Astrocyte (in vitro differentiated cells and primary cell): ENCODE measurements at regions not wholly inside any gene's neighbourhood (a gene's known extent, or its start where the extent isn't known, plus 50 kb on each side); places are given as distances from the start of the nearest gene placed in this dataset.
A peak's percentile ranks its signal among the peaks of the same experiment; 100 is the strongest.

Source experiments
- DNase-seq: peaks from one replicate; pipeline ENCODE4 v3.0.0-alpha.2; 2010; ENCODE audit warnings: low read depth
- FAIRE-seq: peaks from 2 replicates; lab custom pipeline; 2011; peaks lifted over from hg19 to GRCh38; lab: Jason Lieb, UNC
- H2AFZ ChIP-seq: 2 replicates; pipeline ENCODE4 v1.6.0; 2012; ENCODE audit warnings: low read depth, low read length, inconsistent platforms
- H3K27ac ChIP-seq: 2 replicates; pipeline ENCODE4 v1.5.1; 2011; ENCODE audit warnings: low read depth, low read length, inconsistent platforms
- H3K27me3 ChIP-seq: 2 replicates; pipeline ENCODE4 v1.6.0; 2011; ENCODE audit warnings: low read length, inconsistent platforms; ENCODE audit not compliant: insufficient read depth
- H3K36me3 ChIP-seq: 2 replicates; pipeline ENCODE4 v1.5.1; 2011; ENCODE audit warnings: low read length, inconsistent platforms; ENCODE audit not compliant: insufficient read depth
- H3K4me1 ChIP-seq: 2 replicates; pipeline ENCODE4 v1.5.1; 2011; ENCODE audit warnings: low read length, inconsistent platforms; ENCODE audit not compliant: insufficient read depth
- H3K4me2 ChIP-seq: 2 replicates; pipeline ENCODE4 v1.6.0; 2012; ENCODE audit warnings: low read length, inconsistent platforms
- H3K4me3 ChIP-seq: 2 replicates; pipeline ENCODE4 v1.5.1; 2011; ENCODE audit warnings: low read depth, mild to moderate bottlenecking, low read length, inconsistent platforms; ENCODE audit not compliant: insufficient read depth
- H3K79me2 ChIP-seq: 2 replicates; pipeline ENCODE4 v1.6.0; 2012; ENCODE audit warnings: mild to moderate bottlenecking, low read length, inconsistent platforms; ENCODE audit not compliant: insufficient read depth
- H3K9ac ChIP-seq: 2 replicates; pipeline ENCODE4 v1.6.0; 2012; ENCODE audit warnings: mild to moderate bottlenecking, low read length, inconsistent platforms
- H3K9me3 ChIP-seq: 2 replicates; pipeline ENCODE4 v1.5.1; 2012; ENCODE audit warnings: low read depth, mild to moderate bottlenecking, low read length, inconsistent platforms; ENCODE audit not compliant: insufficient read depth
- H4K20me1 ChIP-seq: 2 replicates; pipeline ENCODE4 v1.6.0; 2012; ENCODE audit warnings: low read length, inconsistent platforms; ENCODE audit not compliant: insufficient read depth
- H3K27ac Mint-ChIP-seq: one replicate; pipeline ENCODE4 v1.8.0; 2021; ENCODE audit warnings: mild to moderate bottlenecking, mixed read lengths; ENCODE audit not compliant: unreplicated experiment
- H3K27me3 Mint-ChIP-seq: one replicate; pipeline ENCODE4 v1.8.0; 2021; ENCODE audit warnings: low read depth, mixed read lengths; ENCODE audit not compliant: unreplicated experiment
- H3K36me3 Mint-ChIP-seq: one replicate; pipeline ENCODE4 v1.8.0; 2021; ENCODE audit warnings: low read depth, mixed read lengths; ENCODE audit not compliant: unreplicated experiment
- H3K4me1 Mint-ChIP-seq: one replicate; pipeline ENCODE4 v1.8.0; 2021; ENCODE audit warnings: low read depth, mixed read lengths; ENCODE audit not compliant: unreplicated experiment
- H3K4me3 Mint-ChIP-seq: one replicate; pipeline ENCODE4 v1.8.0; 2021; ENCODE audit warnings: mild to moderate bottlenecking, moderate library complexity, mixed read lengths; ENCODE audit not compliant: unreplicated experiment
- H3K9me3 Mint-ChIP-seq: one replicate; pipeline ENCODE4 v1.8.0; 2021; ENCODE audit warnings: mild to moderate bottlenecking, mixed read lengths; ENCODE audit not compliant: unreplicated experiment
- EZH2 ChIP-seq: IDR thresholded peaks from 2 replicates; pipeline ENCODE4 v1.6.1; 2012; ENCODE audit warnings: mild to moderate bottlenecking, low read length, inconsistent platforms; ENCODE audit not compliant: insufficient read depth
- TF ChIP-seq, protein P1 (sequence below): IDR thresholded peaks from 2 replicates; pipeline ENCODE4 v1.5.1; 2011; ENCODE audit warnings: low read depth, mild to moderate bottlenecking, inconsistent platforms, low read length, moderate library complexity; ENCODE audit not compliant: insufficient read depth

DNA sequence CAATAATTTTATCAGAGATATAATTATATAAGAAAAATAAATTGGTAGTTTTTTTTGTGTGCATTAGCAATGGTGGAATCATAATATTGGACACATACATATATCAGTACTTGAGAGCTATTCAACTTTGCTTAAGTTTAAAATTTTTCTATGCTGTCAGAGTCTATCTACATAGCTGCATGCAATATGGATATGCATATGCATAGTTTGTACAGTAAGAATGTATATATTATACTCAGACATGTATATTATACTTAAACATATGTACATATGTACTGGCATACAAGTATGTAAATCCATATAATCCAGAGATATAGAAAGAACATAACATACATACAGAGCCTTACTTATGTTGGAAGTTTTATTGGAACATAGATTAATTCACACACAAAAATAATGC lies 1043.2 kb downstream of the EFNB2 start:
- no peaks in the 10 kb centered on the region for H3K9me3 Mint-ChIP-seq
- Histone ChIP-seq H3K9me3 (no peaks in the 10 kb centered on the region), H3K36me3 (no peaks in the 10 kb centered on the region), H4K20me1 (no peaks in the 10 kb centered on the region), H2AFZ (no peak overlapping the region), H3K9ac (no peak overlapping the region), H3K27ac (no peak overlapping the region), H3K4me1 (no peaks in the 10 kb centered on the region), H3K27me3 (no peaks in the 10 kb centered on the region), H3K4me3 (no peak overlapping the region), H3K79me2 (no peaks in the 10 kb centered on the region), H3K4me2 (no peak overlapping the region)
- DNase-seq = no peak
- H3K4me1 Mint-ChIP-seq = peaks cover 3% of the 10 kb centered on the region
- H3K27me3 Mint-ChIP-seq = no peaks in the 10 kb centered on the region
- no peak for FAIRE-seq
- no peaks in the 10 kb centered on the region for H3K36me3 Mint-ChIP-seq
- TF ChIP-seq, protein P1, sequence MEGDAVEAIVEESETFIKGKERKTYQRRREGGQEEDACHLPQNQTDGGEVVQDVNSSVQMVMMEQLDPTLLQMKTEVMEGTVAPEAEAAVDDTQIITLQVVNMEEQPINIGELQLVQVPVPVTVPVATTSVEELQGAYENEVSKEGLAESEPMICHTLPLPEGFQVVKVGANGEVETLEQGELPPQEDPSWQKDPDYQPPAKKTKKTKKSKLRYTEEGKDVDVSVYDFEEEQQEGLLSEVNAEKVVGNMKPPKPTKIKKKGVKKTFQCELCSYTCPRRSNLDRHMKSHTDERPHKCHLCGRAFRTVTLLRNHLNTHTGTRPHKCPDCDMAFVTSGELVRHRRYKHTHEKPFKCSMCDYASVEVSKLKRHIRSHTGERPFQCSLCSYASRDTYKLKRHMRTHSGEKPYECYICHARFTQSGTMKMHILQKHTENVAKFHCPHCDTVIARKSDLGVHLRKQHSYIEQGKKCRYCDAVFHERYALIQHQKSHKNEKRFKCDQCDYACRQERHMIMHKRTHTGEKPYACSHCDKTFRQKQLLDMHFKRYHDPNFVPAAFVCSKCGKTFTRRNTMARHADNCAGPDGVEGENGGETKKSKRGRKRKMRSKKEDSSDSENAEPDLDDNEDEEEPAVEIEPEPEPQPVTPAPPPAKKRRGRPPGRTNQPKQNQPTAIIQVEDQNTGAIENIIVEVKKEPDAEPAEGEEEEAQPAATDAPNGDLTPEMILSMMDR = no peak
- no peak for TF ChIP-seq EZH2
- no peak overlapping the region for H3K4me3 Mint-ChIP-seq
- H3K27ac Mint-ChIP-seq = no peak overlapping the region

DNA sequence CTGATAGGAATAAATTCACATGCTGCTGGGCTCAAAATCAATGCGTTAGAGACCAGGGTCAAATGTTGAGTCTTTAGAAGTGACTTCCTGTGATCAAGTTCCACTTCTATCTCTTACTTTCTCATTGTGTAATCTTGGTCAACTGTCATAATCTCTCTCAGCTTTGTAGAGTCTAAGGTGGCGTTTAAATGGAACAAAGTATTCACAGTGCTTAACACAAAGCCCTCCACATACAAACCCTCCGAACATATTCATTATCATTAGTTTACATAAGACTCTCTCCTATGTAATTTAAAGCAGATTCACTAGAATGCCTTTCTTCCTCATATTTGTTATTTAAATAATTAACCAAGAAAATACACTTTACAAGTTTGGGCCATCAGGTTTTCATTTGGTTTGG lies 1044.1 kb downstream of the EFNB2 start:
- Mint-ChIP-seq H3K27me3 (no peaks in the 10 kb centered on the region), H3K9me3 (no peaks in the 10 kb centered on the region), H3K4me1 (no peaks in the 10 kb centered on the region), H3K36me3 (no peaks in the 10 kb centered on the region), H3K27ac (no peak overlapping the region), H3K4me3 (no peak overlapping the region)
- FAIRE-seq = no peak
- Histone ChIP-seq H3K9ac (no peak overlapping the region), H3K27me3 (no peaks in the 10 kb centered on the region), H3K36me3 (no peaks in the 10 kb centered on the region), H3K4me1 (no peaks in the 10 kb centered on the region), H3K9me3 (no peaks in the 10 kb centered on the region), H3K27ac (no peak overlapping the region), H3K4me2 (no peak overlapping the region), H3K4me3 (no peak overlapping the region), H3K79me2 (no peaks in the 10 kb centered on the region), H2AFZ (no peak overlapping the region), H4K20me1 (no peaks in the 10 kb centered on the region)
- DNase-seq = no peak
- TF ChIP-seq, protein P1 = no peak

DNA sequence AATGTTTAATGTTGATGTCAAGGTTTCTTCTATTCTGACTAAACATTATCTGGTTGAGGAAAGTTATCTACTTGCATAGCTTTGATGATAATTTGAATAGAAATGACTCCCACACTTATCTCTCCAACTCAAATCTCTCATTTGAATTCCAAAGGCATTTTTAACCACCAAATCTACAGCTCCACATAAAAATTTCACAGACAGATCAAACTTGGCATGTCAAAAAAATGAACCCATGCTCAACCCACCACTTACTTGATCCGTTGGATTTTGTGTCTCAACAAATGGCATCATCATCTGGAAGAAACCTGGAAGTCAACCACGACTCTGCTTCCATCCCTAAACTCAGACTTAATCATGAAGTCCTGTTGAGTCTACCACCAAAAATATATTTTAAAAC lies 1050.4 kb downstream of the EFNB2 start:
- no peaks in the 10 kb centered on the region for H3K79me2 ChIP-seq
- no peak for FAIRE-seq
- H3K36me3 ChIP-seq = no peaks in the 10 kb centered on the region
- Mint-ChIP-seq H3K9me3 (no peaks in the 10 kb centered on the region), H3K4me3 (no peak overlapping the region), H3K4me1 (no peaks in the 10 kb centered on the region), H3K36me3 (no peaks in the 10 kb centered on the region), H3K27me3 (no peaks in the 10 kb centered on the region), H3K27ac (no peak overlapping the region)
- no peaks in the 10 kb centered on the region for H3K4me1 ChIP-seq
- no peak overlapping the region for H3K27ac ChIP-seq
- peak; percentile 22 for DNase-seq
- no peak overlapping the region for H3K4me2 ChIP-seq
- H4K20me1 ChIP-seq = no peaks in the 10 kb centered on the region
- H3K27me3 ChIP-seq = no peaks in the 10 kb centered on the region
- no peak overlapping the region for H3K4me3 ChIP-seq
- TF ChIP-seq EZH2 = no peak
- TF ChIP-seq, protein P1 = no peak
- H2AFZ ChIP-seq = no peak overlapping the region
- no peak overlapping the region for H3K9ac ChIP-seq
- H3K9me3 ChIP-seq = no peaks in the 10 kb centered on the region
